Retinal pigment epithelial cell (primary cell): ENCODE measurements at regions not wholly inside any gene's neighbourhood (a gene's known extent, or its start where the extent isn't known, plus 50 kb on each side); places are given as distances from the start of the nearest gene placed in this dataset.

Experiments
- DNase-seq: peaks from one replicate; pipeline ENCODE4 v3.0.0-alpha.2; 2010; ENCODE audit warnings: low read depth
- H3K4me3 ChIP-seq: 2 replicates; pipeline ENCODE4 v1.5.1; 2011; ENCODE audit warnings: mild to moderate bottlenecking, low read length, control low read depth, moderate library complexity
- TF ChIP-seq, protein P1 (sequence below): conservative IDR thresholded peaks from 2 replicates; pipeline ENCODE4 v1.5.1; 2011; ENCODE audit warnings: low read depth, low read length, control low read depth, inconsistent platforms

DNA sequence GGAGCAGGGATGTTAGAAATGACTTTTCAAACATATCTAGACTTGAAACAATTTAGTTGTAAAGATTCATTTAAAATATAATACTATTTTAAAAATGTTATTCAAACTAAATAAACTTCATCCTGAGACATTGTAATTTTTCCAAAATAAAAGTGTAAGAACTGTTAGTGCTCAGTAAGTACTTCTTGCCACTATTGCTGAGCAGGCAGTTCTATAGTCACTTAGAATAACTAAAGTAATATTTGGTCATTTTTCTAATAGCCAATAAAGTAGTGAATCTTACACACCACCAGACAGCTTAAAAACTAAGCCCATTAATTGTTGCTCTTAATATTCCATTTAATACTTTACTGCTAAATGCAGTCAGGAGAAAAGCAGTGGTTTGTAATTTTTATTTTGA lies 1120.0 kb upstream of the CDH10 start:
- no peak for DNase-seq
- H3K4me3 ChIP-seq = no peak overlapping the region
- TF ChIP-seq, protein P1, sequence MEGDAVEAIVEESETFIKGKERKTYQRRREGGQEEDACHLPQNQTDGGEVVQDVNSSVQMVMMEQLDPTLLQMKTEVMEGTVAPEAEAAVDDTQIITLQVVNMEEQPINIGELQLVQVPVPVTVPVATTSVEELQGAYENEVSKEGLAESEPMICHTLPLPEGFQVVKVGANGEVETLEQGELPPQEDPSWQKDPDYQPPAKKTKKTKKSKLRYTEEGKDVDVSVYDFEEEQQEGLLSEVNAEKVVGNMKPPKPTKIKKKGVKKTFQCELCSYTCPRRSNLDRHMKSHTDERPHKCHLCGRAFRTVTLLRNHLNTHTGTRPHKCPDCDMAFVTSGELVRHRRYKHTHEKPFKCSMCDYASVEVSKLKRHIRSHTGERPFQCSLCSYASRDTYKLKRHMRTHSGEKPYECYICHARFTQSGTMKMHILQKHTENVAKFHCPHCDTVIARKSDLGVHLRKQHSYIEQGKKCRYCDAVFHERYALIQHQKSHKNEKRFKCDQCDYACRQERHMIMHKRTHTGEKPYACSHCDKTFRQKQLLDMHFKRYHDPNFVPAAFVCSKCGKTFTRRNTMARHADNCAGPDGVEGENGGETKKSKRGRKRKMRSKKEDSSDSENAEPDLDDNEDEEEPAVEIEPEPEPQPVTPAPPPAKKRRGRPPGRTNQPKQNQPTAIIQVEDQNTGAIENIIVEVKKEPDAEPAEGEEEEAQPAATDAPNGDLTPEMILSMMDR = no peak

DNA sequence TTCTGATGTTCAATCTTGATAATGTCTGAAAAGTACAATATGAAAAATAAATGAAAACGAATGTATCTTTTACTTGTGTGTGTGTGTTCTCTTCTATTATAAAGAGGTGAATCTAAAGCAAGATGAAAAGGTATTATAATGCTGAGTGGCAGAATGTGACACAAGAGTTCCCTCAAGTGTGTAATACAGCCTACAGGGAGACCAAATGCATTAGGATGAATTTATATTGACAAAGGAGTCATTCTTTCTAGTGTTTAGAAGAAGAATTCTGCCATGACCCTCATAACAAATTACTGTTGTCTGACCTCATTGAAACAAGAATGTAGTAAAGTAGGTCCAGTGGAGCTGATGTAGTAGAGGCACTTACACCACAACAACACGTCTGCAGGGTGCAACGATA lies 1119.0 kb upstream of the CDH10 start:
- TF ChIP-seq, protein P1 = no peak
- DNase-seq = no peak

DNA sequence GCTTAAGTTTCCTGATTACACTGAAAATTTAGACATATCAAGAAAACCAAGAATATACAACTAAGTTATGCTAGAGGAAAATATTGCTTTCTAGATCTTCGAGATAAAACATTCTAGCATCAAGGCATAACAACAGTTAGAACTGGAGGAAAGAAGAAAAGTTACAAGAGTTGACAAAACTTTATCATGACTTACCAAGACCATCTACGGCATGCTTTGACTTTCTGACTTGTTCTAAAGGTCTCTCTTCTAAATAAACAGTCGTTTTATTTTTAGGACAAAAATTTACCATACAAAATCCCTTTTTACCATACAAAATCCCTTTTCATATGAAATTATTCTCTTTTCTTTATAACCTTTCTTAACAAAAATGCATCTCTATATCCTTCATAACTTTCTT lies 1110.1 kb upstream of the CDH10 start:
- no peak for DNase-seq
- H3K4me3 ChIP-seq = no peak overlapping the region
- TF ChIP-seq, protein P1 = no peak

More for the DNA sequence above, 1119.0 kb upstream of the CDH10 start:
- H3K4me3 ChIP-seq = no peak overlapping the region

DNA sequence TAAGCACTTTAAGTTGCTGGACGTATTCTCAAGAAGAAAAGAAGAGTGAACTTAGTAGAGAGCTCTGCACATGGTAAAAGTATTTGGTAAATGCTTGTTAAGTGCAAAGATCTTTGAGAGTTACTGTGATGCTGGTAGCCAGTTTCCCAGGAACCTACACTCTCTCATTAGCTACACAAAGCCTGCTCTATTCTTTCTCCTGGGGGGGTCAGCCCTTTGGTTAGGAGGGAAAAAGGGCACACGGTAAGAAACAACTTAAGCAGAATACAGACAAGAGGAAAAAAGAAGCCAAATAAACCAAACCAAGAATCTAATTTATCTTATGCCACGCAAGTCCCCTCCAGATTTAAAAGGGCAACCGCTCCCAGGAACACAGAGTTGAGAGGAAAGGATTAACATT lies 1100.1 kb upstream of the CDH10 start:
- DNase-seq = no peak
- TF ChIP-seq, protein P1 = no peak
- no peak overlapping the region for H3K4me3 ChIP-seq

DNA sequence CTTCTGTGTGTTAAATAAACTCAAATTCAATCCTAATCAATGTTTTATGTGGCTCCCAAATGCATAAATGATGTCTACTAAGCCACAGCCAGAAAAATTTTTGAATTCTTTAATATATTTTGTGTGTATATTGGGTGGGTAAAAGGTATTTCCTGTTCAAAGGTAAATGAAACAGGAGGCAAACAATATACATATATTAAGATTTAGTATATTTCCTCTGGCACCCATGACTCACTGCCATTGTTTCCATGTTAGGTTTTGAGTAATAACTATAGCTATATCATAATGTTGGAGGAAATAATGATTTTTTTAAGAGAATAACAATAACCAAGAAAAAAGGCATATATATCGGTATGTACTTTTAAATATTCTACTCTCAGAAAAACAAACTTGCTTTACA lies 1071.9 kb upstream of the CDH10 start:
- TF ChIP-seq, protein P1 = no peak
- H3K4me3 ChIP-seq = no peak overlapping the region
- DNase-seq = no peak

DNA sequence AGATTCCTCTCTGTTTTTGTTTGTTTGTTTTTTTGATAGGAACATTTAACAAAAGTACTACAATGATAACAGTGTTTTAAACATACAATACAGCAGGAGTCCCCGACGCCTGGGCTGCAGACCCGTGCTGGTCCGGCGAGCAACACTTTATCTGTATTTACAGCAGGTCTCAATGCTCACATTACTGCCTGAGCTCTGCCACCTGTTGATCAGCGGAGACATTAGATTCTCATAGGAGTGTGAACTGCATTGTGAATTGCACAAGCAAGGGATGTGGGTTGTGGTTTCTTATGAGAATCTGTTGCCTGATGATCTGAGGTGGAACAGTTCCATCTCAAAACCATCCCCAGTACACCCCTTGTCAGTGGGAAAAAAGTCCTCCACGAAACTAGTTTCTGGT lies 1068.5 kb upstream of the CDH10 start:
- H3K4me3 ChIP-seq = no peak overlapping the region
- TF ChIP-seq, protein P1 = no peak
- no peak for DNase-seq

DNA sequence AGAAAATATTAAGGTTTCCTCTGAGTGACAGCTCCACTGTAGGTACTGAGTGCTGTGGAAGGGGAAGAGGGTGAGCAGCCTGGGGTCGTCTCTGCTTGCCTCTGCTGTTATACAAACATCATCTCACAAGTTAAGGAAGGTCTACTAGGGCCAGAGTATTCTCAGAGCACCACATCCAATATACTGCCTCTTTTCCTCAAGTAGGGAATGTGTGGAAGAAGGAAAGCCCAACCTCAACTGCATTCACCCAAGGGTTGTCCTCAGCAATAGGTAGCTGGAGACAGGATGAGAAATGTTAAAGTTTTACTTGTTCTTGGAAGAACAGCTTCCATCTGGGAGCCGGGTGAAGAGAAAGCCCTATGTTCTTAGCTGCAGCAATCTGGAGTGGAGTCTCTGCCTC lies 1062.3 kb upstream of the CDH10 start:
- no peak for DNase-seq
- no peak overlapping the region for H3K4me3 ChIP-seq
- TF ChIP-seq, protein P1 = no peak
